GM12878 (cell line): ENCODE measurements at regions not wholly inside any gene's neighbourhood (a gene's known extent, or its start where the extent isn't known, plus 50 kb on each side); places are given as distances from the start of the nearest gene placed in this dataset.

Experiments used
- BRCA1 ChIP-seq: IDR thresholded peaks from 2 replicates; pipeline ENCODE4 v1.6.1; 2011; ENCODE audit warnings: low read depth, low read length, improper control_type of control experiment
- CHD4 ChIP-seq: fragments of 200-600 bp; sonication (generic); IDR thresholded peaks from 2 replicates; pipeline ENCODE4 v1.6.1; 2016; ENCODE audit warnings: mild to moderate bottlenecking
- CREB1 ChIP-seq: IDR thresholded peaks from 2 replicates; pipeline ENCODE4 v1.6.1; 2012; ENCODE audit warnings: low read depth, mild to moderate bottlenecking, inconsistent platforms
- EP300 ChIP-seq, 2 experiments: fragments of 150-350 bp in 1 of 2; IDR thresholded peaks; 2 replicates each; pipeline ENCODE4 v1.6.1; 2011 to 2012; ENCODE audit warnings: low read depth in 2 of 2, low read length in 2 of 2, borderline replicate concordance in 1 of 2, improper control_type of control experiment in 1 of 2, inconsistent platforms in 1 of 2; ENCODE audit not compliant: control insufficient read depth in 1 of 2
- SREBF1 ChIP-seq: IDR thresholded peaks from 2 replicates; pipeline ENCODE4 v1.6.1; 2012; ENCODE audit warnings: mild to moderate bottlenecking, low read length
- ZBTB11 ChIP-seq: fragments of 450-650 bp; formaldehyde crosslinking; IDR thresholded peaks from 2 replicates; pipeline ENCODE4 v1.5.0; 2022; ENCODE audit warnings: mild to moderate bottlenecking, missing genetic modification characterization
- ZBTB4 ChIP-seq: fragments of 450-650 bp; formaldehyde crosslinking; IDR thresholded peaks from 2 replicates; pipeline ENCODE4 v1.4.0; 2022; ENCODE audit warnings: mild to moderate bottlenecking, moderate library complexity

- TF ChIP-seq ZBTB4 (no peak), EP300 (IDR thresholded peaks at IDR 0.05; ENCODE audit: borderline replicate concordance in 1 of 2, control insufficient read depth in 1 of 2, low read depth in 2 of 2, low read length in 2 of 2) (no peak), CHD4 (no peak), CREB1 (no peak), SREBF1 (no peak), BRCA1 (no peak), ZBTB11 (no peak)
Observed at GRCh38 chr1:232437510-232437909, 192.4 kb downstream of the SIPA1L2 start (continued).
